ENCODE measurements at regions not wholly inside any gene's neighbourhood (a gene's known extent, or its start where the extent isn't known, plus 50 kb on each side); places are given as distances from the start of the nearest gene placed in this dataset.

DNA sequence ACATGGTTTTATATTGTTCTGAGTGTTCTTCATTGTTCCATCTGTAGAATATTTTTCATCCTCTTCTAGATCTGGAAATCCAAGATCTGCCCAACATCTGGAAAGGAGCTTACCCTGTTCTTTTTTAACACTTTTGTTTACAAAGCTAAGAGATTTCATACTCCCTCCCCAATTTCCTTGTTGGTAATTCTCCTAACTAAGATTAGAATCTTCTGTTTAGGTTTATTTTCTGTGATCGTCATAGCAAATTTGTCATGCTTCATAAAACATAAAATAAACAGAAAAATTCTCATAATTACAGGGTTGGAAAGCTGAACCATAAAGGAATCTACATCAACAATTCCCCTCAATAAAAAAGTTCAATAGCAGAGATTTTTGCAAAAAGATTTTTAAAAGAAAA lies 580.3 kb upstream of the CA10 start:
- no peak for TF ChIP-seq POLR2A (IDR thresholded peaks at IDR 0.05)
- TF ChIP-seq, protein P1, sequence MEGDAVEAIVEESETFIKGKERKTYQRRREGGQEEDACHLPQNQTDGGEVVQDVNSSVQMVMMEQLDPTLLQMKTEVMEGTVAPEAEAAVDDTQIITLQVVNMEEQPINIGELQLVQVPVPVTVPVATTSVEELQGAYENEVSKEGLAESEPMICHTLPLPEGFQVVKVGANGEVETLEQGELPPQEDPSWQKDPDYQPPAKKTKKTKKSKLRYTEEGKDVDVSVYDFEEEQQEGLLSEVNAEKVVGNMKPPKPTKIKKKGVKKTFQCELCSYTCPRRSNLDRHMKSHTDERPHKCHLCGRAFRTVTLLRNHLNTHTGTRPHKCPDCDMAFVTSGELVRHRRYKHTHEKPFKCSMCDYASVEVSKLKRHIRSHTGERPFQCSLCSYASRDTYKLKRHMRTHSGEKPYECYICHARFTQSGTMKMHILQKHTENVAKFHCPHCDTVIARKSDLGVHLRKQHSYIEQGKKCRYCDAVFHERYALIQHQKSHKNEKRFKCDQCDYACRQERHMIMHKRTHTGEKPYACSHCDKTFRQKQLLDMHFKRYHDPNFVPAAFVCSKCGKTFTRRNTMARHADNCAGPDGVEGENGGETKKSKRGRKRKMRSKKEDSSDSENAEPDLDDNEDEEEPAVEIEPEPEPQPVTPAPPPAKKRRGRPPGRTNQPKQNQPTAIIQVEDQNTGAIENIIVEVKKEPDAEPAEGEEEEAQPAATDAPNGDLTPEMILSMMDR (IDR thresholded peaks at IDR 0.05), result no peak
- intact Hi-C loops (cut with DNase I), result no loop called here
- DNase-seq, result no peak
- H3K27ac ChIP-seq, result no peak overlapping the region
- 60 to 74% methylated on average over 1 of the region's 1 CpG for WGBS, 2 donors
- ATAC-seq, result no peak
- H3K4me1 ChIP-seq, result no peaks in the 10 kb centered on the region
- no peaks in the 10 kb centered on the region for H3K27me3 ChIP-seq
- H3K9me3 ChIP-seq, result no peaks in the 10 kb centered on the region
- no peaks in the 10 kb centered on the region for H3K36me3 ChIP-seq (replicated peaks in 1 of 2; ENCODE audit: insufficient read depth in 1 of 2, low read depth in 2 of 2)
- H3K4me3 ChIP-seq, result no peak overlapping the region

DNA sequence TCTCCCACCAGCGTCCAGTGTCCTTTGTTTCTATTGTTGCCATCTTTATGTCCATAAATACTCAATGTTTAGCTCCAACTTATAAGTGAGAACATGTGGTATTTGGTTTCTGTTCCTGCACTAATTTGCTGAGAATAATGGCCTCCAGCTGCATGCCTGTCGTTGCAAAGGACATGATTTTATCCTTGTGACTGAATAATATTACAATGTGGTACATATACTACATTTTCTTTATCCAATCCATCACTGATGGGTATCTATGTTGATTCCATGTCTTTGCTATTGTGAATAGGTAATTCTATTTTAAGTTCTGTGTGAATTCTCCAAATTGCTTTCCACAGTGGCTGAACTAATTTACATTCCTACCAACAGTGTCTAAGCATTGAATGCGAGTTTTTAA lies 578.6 kb upstream of the CA10 start:
- intact Hi-C loops (cut with DNase I), result no loop called here
- TF ChIP-seq POLR2A (IDR thresholded peaks at IDR 0.05), result no peak
- TF ChIP-seq, protein P1 (IDR thresholded peaks at IDR 0.05), result no peak
- WGBS, 2 donors, result 64 to 72% methylated on average over 3 of the region's 3 CpGs
- Histone ChIP-seq H3K27ac (no peak overlapping the region), H3K27me3 (no peaks in the 10 kb centered on the region), H3K36me3 (replicated peaks in 1 of 2; ENCODE audit: insufficient read depth in 1 of 2, low read depth in 2 of 2) (no peaks in the 10 kb centered on the region), H3K4me3 (no peak overlapping the region), H3K9me3 (no peaks in the 10 kb centered on the region), H3K4me1 (no peaks in the 10 kb centered on the region)
- no peak for DNase-seq
- ATAC-seq, result no peak

DNA sequence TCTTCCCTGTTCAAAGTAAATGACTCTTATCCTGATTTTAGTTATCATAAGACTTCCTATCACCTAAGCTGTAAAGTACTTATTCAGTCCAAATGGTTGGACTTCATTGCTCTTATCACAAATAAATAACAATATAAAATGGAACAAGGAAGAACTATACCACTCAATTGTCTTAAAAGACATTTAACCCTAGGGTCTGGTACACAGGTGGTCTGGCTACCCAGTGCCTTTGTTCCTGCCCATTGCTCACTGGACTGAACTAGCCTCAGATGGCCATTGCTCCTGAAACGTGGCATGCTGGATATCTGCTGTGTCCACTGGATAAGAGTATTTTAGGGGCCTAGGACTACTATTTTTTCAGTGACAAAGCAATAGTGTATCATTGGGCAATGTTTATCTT lies 574.3 kb upstream of the CA10 start:
- intact Hi-C loops (cut with DNase I), result no loop called here
- TF ChIP-seq, protein P1 (IDR thresholded peaks at IDR 0.05), result no peak
- TF ChIP-seq POLR2A (IDR thresholded peaks at IDR 0.05), result no peak
- Histone ChIP-seq H3K36me3 (replicated peaks in 1 of 2; ENCODE audit: insufficient read depth in 1 of 2, low read depth in 2 of 2) (no peaks in the 10 kb centered on the region), H3K4me3 (no peak overlapping the region), H3K27ac (no peak overlapping the region), H3K27me3 (no peaks in the 10 kb centered on the region), H3K9me3 (no peaks in the 10 kb centered on the region), H3K4me1 (no peaks in the 10 kb centered on the region)
- DNase-seq, result no peak
- no peak for ATAC-seq
- WGBS, 2 donors, result 72 to 73% methylated on average over 1 of the region's 1 CpG

DNA sequence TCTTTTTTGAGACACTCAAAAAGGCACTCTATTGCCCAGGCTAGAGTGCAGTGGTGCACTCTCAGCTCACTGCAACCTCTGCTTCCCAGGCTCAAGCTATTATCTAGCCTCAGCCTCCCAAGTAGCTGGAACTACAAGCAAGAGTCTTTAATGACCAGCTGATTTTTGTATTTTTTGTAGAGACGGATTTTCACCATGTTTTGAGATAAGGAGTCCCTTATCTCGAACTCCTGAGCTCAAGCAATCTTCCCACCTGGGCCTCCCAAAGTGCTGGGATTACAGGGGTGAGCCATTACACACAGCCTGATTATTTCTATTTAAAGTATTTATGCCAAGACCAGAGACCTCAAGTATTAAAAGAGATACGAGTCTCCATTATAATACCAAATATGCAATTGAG lies 566.1 kb upstream of the CA10 start:
- intact Hi-C loops (cut with DNase I), result no loop called here
- Histone ChIP-seq H3K36me3 (replicated peaks in 1 of 2; ENCODE audit: insufficient read depth in 1 of 2, low read depth in 2 of 2) (no peaks in the 10 kb centered on the region), H3K4me3 (no peak overlapping the region), H3K4me1 (no peaks in the 10 kb centered on the region), H3K27ac (no peak overlapping the region), H3K27me3 (no peaks in the 10 kb centered on the region), H3K9me3 (no peaks in the 10 kb centered on the region)
- DNase-seq (no peak), ATAC-seq (no peak)
- TF ChIP-seq POLR2A (IDR thresholded peaks at IDR 0.05), result no peak
- 27 to 38% methylated on average over 3 of the region's 3 CpGs for WGBS, 2 donors

DNA sequence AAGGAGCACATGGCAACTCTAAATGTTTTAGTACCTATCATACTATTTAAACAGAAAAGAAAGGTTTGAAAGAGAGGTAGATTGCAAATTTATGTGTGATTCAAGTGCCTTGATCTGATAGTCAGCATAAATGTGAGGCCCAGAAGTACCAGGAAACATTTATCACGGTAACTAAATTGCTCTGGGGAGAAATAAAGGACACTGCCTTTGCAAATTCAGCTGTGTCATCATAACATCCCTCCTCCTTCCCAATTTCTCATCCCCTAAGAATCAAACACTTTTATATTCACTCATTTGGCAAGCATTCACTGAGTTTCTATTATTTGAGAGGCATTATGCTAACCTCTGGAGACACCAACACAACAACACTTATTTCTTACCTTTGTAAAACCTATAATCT lies 563.4 kb upstream of the CA10 start:
- H3K27ac ChIP-seq, result no peak overlapping the region
- no peaks in the 10 kb centered on the region for H3K27me3 ChIP-seq
- no peaks in the 10 kb centered on the region for H3K9me3 ChIP-seq
- TF ChIP-seq, protein P1 (IDR thresholded peaks at IDR 0.05), result no peak
- TF ChIP-seq POLR2A (IDR thresholded peaks at IDR 0.05), result no peak
- WGBS, 2 donors, result 80 to 84% methylated on average over 1 of the region's 1 CpG
- H3K4me1 ChIP-seq, result no peaks in the 10 kb centered on the region
- intact Hi-C loops (cut with DNase I), result no loop called here
- no peak overlapping the region for H3K4me3 ChIP-seq
- DNase-seq, result no peak
- no peak for ATAC-seq
- no peaks in the 10 kb centered on the region for H3K36me3 ChIP-seq (replicated peaks in 1 of 2; ENCODE audit: insufficient read depth in 1 of 2, low read depth in 2 of 2)
